Fibroblast of lung (primary cell): ENCODE measurements at regions not wholly inside any gene's neighbourhood (a gene's known extent, or its start where the extent isn't known, plus 50 kb on each side); places are given as distances from the start of the nearest gene placed in this dataset.
"Not testable (repeated sequence)": the region's sequence is repeated elsewhere in the genome, so short reads cannot be mapped to it uniquely, and the experiment has no call there.

ENCODE experiments used
- DNase-seq, 2 donors: peaks; one replicate each; pipeline versions ENCODE4 v3.0.0 to v3.0.0-alpha.2; 2010; ENCODE audit warnings: low read depth in 2 of 2
- H2AFZ ChIP-seq: 2 replicates; pipeline ENCODE4 v1.5.1; 2012; ENCODE audit warnings: low read length, control low read depth, inconsistent platforms
- H3K27ac ChIP-seq: 2 replicates; pipeline ENCODE4 v1.5.1; 2011; ENCODE audit warnings: low read length, control low read depth; ENCODE audit not compliant: insufficient read depth
- H3K27me3 ChIP-seq: 2 replicates; pipeline ENCODE4 v1.5.1; 2011; ENCODE audit warnings: mild to moderate bottlenecking, low read length; ENCODE audit not compliant: control insufficient read depth, insufficient read depth
- H3K36me3 ChIP-seq: 2 replicates; pipeline ENCODE4 v1.5.1; 2011; ENCODE audit warnings: low read length; ENCODE audit not compliant: control insufficient read depth, insufficient read depth
- H3K4me1 ChIP-seq: 2 replicates; pipeline ENCODE4 v1.5.1; 2011; ENCODE audit warnings: low read length; ENCODE audit not compliant: control insufficient read depth, insufficient read depth; ENCODE audit errors: extremely low read depth
- H3K4me2 ChIP-seq: 2 replicates; pipeline ENCODE4 v1.5.1; 2011; ENCODE audit warnings: low read length, control low read depth; ENCODE audit not compliant: insufficient read depth; ENCODE audit errors: extremely low read depth
- H3K4me3 ChIP-seq, 4 experiments: fragments of 200-600 bp in 1 of 4; sonication (generic) in 1 of 4; replicated peaks in 1 of 4; 2 replicates each; pipeline ENCODE4 v1.5.1; 2011 to 2016; ENCODE audit warnings: low read length in 4 of 4, low read depth in 3 of 4, mild to moderate bottlenecking in 3 of 4, control low read depth in 2 of 4, inconsistent platforms in 1 of 4, mixed read lengths in 1 of 4; ENCODE audit not compliant: insufficient read depth in 1 of 4; ENCODE audit errors: control extremely low read depth in 1 of 4
- H3K79me2 ChIP-seq: 2 replicates; pipeline ENCODE4 v1.5.1; 2012; ENCODE audit warnings: mild to moderate bottlenecking, low read length, inconsistent platforms; ENCODE audit not compliant: control insufficient read depth, insufficient read depth
- H3K9ac ChIP-seq: 2 replicates; pipeline ENCODE4 v1.5.1; 2011; ENCODE audit warnings: mild to moderate bottlenecking, low read length, control low read depth; ENCODE audit not compliant: insufficient read depth
- H3K9me3 ChIP-seq: 2 replicates; pipeline ENCODE4 v1.5.1; 2012; ENCODE audit warnings: low read depth, low read length; ENCODE audit not compliant: control insufficient read depth, insufficient read depth
- H4K20me1 ChIP-seq: 2 replicates; pipeline ENCODE4 v1.5.1; 2011; ENCODE audit warnings: low read length; ENCODE audit not compliant: control insufficient read depth, insufficient read depth; ENCODE audit errors: extremely low read depth
- EZH2 ChIP-seq: IDR thresholded peaks from 2 replicates; pipeline ENCODE4 v1.5.1; 2012; ENCODE audit warnings: low read length, control low read depth, mild to moderate bottlenecking; ENCODE audit errors: missing control alignments
- TF ChIP-seq, protein P1 (sequence below), 2 donors: IDR thresholded peaks in 1 of 2; conservative IDR thresholded peaks in 1 of 2; 1 replicate in 1 of 2; 2 replicates in 1 of 2; pipeline ENCODE4 v1.5.1; 2011 to 2012; ENCODE audit warnings: low read length in 2 of 2, control low read depth in 1 of 2, inconsistent platforms in 1 of 2, low read depth in 1 of 2, mild to moderate bottlenecking in 1 of 2

DNA sequence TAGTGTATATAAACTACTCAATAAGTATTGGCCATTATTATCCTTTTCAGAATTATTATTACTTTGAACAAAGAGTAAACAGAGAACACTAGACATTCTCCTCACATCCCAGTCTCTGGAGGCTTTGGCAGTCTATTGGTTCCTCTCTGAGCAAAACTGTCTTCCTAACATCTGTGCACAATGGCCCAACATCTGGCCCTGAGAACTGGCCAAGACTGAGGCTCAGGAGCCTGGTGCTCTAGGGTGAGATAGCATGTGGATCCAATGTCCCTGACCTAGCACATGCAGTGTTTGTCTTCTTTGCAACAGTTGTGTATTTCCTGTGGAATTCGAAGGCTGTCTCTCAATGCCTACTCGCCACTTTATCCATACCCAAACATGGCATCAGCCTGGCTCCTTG, 313.2 kb upstream of the KAZN start:
- no peak overlapping the region for H3K4me3 ChIP-seq
- H3K9ac ChIP-seq, result no peak overlapping the region
- no peak for DNase-seq
- TF ChIP-seq, protein P1, sequence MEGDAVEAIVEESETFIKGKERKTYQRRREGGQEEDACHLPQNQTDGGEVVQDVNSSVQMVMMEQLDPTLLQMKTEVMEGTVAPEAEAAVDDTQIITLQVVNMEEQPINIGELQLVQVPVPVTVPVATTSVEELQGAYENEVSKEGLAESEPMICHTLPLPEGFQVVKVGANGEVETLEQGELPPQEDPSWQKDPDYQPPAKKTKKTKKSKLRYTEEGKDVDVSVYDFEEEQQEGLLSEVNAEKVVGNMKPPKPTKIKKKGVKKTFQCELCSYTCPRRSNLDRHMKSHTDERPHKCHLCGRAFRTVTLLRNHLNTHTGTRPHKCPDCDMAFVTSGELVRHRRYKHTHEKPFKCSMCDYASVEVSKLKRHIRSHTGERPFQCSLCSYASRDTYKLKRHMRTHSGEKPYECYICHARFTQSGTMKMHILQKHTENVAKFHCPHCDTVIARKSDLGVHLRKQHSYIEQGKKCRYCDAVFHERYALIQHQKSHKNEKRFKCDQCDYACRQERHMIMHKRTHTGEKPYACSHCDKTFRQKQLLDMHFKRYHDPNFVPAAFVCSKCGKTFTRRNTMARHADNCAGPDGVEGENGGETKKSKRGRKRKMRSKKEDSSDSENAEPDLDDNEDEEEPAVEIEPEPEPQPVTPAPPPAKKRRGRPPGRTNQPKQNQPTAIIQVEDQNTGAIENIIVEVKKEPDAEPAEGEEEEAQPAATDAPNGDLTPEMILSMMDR (conservative IDR thresholded peaks at IDR 0.05 in 1 of 2, IDR thresholded peaks at IDR 0.05 in 1 of 2; ENCODE audit: low read depth in 1 of 2, low read length in 2 of 2), result no peak
- TF ChIP-seq EZH2, result no peak
- no peak overlapping the region for H3K27ac ChIP-seq
- H3K4me1 ChIP-seq, result no peaks in the 10 kb centered on the region
- no peak overlapping the region for H3K4me2 ChIP-seq
- no peaks in the 10 kb centered on the region for H3K79me2 ChIP-seq
- H4K20me1 ChIP-seq, result no peaks in the 10 kb centered on the region
- H3K36me3 ChIP-seq, result no peaks in the 10 kb centered on the region
- H3K9me3 ChIP-seq, result no peaks in the 10 kb centered on the region
- no peak overlapping the region for H2AFZ ChIP-seq
- H3K27me3 ChIP-seq, result no peaks in the 10 kb centered on the region

DNA sequence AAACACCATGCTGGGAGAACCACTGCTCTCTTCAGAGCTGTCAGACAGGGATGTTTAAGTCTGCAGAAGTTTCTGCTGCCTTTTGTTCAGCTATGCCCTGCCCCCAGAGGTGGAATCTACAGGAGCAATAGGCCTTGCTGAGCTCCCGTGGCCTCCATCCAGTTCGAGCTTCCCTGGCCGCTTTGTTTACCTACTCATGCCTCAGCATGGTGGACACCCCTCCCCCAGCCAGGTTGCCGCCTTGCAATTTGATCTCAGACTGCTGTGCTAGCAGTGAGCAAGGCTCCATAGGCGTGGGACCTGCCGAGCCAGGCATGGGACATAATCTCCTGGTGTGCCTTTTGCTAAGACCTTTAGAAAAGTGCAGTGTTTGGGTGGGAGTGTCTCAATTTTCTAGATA, 307.3 kb upstream of the KAZN start:
- not testable (repeated sequence) for H3K27ac ChIP-seq, H3K27me3 ChIP-seq, H3K9me3 ChIP-seq, H3K79me2 ChIP-seq, H3K4me2 ChIP-seq, H3K9ac ChIP-seq, H3K36me3 ChIP-seq, H3K4me1 ChIP-seq, H3K4me3 ChIP-seq, H2AFZ ChIP-seq, DNase-seq, H4K20me1 ChIP-seq

DNA sequence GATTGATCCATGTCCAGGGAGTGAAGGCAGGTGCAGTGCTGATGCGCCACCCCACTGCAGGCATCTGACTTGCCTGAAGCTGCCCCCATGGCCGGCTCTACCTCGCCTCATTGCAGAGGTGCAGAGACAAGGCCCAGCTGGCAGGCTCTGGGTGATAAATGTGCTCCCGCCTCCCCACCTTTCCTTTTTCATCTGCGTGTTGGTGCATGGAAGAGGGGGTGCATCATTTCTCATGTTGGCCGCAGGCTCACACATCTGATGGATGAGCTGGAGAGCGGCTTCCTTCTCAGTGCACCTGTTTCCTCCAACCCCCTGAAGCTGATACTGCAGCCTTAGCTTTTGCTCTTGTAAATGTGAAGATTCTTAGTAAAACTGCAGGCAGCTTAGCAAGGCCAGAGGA, 306.0 kb upstream of the KAZN start:
- no peak for DNase-seq
- H3K27ac ChIP-seq, result no peak overlapping the region
- no peak overlapping the region for H3K4me2 ChIP-seq
- H3K27me3 ChIP-seq, result no peaks in the 10 kb centered on the region
- no peaks in the 10 kb centered on the region for H4K20me1 ChIP-seq
- no peak overlapping the region for H2AFZ ChIP-seq
- H3K9me3 ChIP-seq, result no peaks in the 10 kb centered on the region
- H3K4me3 ChIP-seq, result no peak overlapping the region
- H3K4me1 ChIP-seq, result no peaks in the 10 kb centered on the region
- no peaks in the 10 kb centered on the region for H3K36me3 ChIP-seq
- no peaks in the 10 kb centered on the region for H3K79me2 ChIP-seq
- TF ChIP-seq, protein P1 (conservative IDR thresholded peaks at IDR 0.05 in 1 of 2, IDR thresholded peaks at IDR 0.05 in 1 of 2; ENCODE audit: low read depth in 1 of 2, low read length in 2 of 2), result no peak
- no peak for TF ChIP-seq EZH2
- H3K9ac ChIP-seq, result no peak overlapping the region

DNA sequence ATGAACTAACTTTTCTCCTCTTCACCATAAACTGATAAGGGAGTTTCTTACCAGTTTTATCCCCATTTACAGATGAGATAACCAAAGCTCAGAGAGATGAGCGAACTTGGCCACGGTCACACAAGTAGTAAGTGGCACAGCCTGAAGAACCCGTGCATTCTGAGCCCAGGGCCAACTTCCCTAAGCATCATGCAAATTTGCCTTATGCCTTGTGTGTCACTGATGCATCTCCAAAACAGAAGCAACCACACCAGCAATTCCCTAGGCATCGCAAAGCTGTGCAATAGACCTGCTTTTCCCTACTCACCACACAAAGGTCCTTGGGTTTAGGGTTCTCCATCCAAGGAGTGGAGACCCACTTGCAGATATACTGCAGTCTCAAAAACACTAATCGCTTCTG, 304.5 kb upstream of the KAZN start:
- no peak overlapping the region for H3K4me2 ChIP-seq
- no peaks in the 10 kb centered on the region for H3K36me3 ChIP-seq
- no peak overlapping the region for H3K4me3 ChIP-seq
- no peak overlapping the region for H2AFZ ChIP-seq
- H3K4me1 ChIP-seq, result no peaks in the 10 kb centered on the region
- H3K79me2 ChIP-seq, result no peaks in the 10 kb centered on the region
- H4K20me1 ChIP-seq, result no peaks in the 10 kb centered on the region
- H3K27me3 ChIP-seq, result no peaks in the 10 kb centered on the region
- no peak overlapping the region for H3K9ac ChIP-seq
- no peak overlapping the region for H3K27ac ChIP-seq
- DNase-seq, result no peak
- TF ChIP-seq EZH2, result no peak
- TF ChIP-seq, protein P1 (conservative IDR thresholded peaks at IDR 0.05 in 1 of 2, IDR thresholded peaks at IDR 0.05 in 1 of 2; ENCODE audit: low read depth in 1 of 2, low read length in 2 of 2), result no peak
- no peaks in the 10 kb centered on the region for H3K9me3 ChIP-seq
